ENCODE measurements at regions not wholly inside any gene's neighbourhood (a gene's known extent, or its start where the extent isn't known, plus 50 kb on each side); places are given as distances from the start of the nearest gene placed in this dataset.

GRCh38 chr2:5315512-5315911 is 376.7 kb upstream of the SOX11 start:
- H3K4me3 ChIP-seq (replicated peaks in 1 of 2; ENCODE audit: low read depth in 2 of 2, low read length in 2 of 2), result no peak overlapping the region
- DNase-seq (ENCODE audit: low read depth in 2 of 2), result no peak
- no peak for TF ChIP-seq CTCF (IDR thresholded peaks at IDR 0.05; ENCODE audit: low read depth, low read length)

GRCh38 chr2:5316001-5316490 is 376.1 kb upstream of the SOX11 start:
- no peak for DNase-seq (ENCODE audit: low read depth in 2 of 2)
- TF ChIP-seq CTCF (IDR thresholded peaks at IDR 0.05; ENCODE audit: low read depth, low read length), result no peak

GRCh38 chr2:5319493-5319892 is 372.7 kb upstream of the SOX11 start:
- no peak for TF ChIP-seq CTCF (IDR thresholded peaks at IDR 0.05; ENCODE audit: low read depth, low read length)
- DNase-seq (ENCODE audit: low read depth in 2 of 2), result no peak
- no peak overlapping the region for H3K4me3 ChIP-seq (replicated peaks in 1 of 2; ENCODE audit: low read depth in 2 of 2, low read length in 2 of 2)

More at GRCh38 chr2:5316001-5316490, 376.1 kb upstream of the SOX11 start:
- H3K4me3 ChIP-seq (replicated peaks in 1 of 2; ENCODE audit: low read depth in 2 of 2, low read length in 2 of 2), result no peak overlapping the region

- DNase-seq (ENCODE audit: low read depth in 2 of 2), result no peak
- no peak for TF ChIP-seq CTCF (IDR thresholded peaks at IDR 0.05; ENCODE audit: low read depth, low read length)
- no peak overlapping the region for H3K4me3 ChIP-seq (replicated peaks in 1 of 2; ENCODE audit: low read depth in 2 of 2, low read length in 2 of 2)
These were observed 369.8 kb upstream of the SOX11 start for GRCh38 chr2:5322396-5322795.

GRCh38 chr2:5325523-5325922 is 366.7 kb upstream of the SOX11 start:
- no peak overlapping the region for H3K4me3 ChIP-seq (replicated peaks in 1 of 2; ENCODE audit: low read depth in 2 of 2, low read length in 2 of 2)
- TF ChIP-seq CTCF (IDR thresholded peaks at IDR 0.05; ENCODE audit: low read depth, low read length), result no peak
- DNase-seq (ENCODE audit: low read depth in 2 of 2), result no peak

GRCh38 chr2:5328826-5329225 is 363.4 kb upstream of the SOX11 start:
- TF ChIP-seq CTCF (IDR thresholded peaks at IDR 0.05; ENCODE audit: low read depth, low read length), result no peak
- no peak for DNase-seq (ENCODE audit: low read depth in 2 of 2)
- no peak overlapping the region for H3K4me3 ChIP-seq (replicated peaks in 1 of 2; ENCODE audit: low read depth in 2 of 2, low read length in 2 of 2)

GRCh38 chr2:5329763-5330162 is 362.4 kb upstream of the SOX11 start:
- TF ChIP-seq CTCF (IDR thresholded peaks at IDR 0.05; ENCODE audit: low read depth, low read length), result no peak
- no peak for DNase-seq (ENCODE audit: low read depth in 2 of 2)
- no peak overlapping the region for H3K4me3 ChIP-seq (replicated peaks in 1 of 2; ENCODE audit: low read depth in 2 of 2, low read length in 2 of 2)

All from cardiac fibroblast (primary cell).